DOHH2 (cell line): ENCODE measurements at regions not wholly inside any gene's neighbourhood (a gene's known extent, or its start where the extent isn't known, plus 50 kb on each side); places are given as distances from the start of the nearest gene placed in this dataset.

Source experiments
- EZH2phosphoT487 ChIP-seq: fragments of 200-600 bp; sonication (generic); IDR thresholded peaks from 2 replicates; pipeline ENCODE4 v1.6.1; 2017; ENCODE audit warnings: borderline replicate concordance, mild to moderate bottlenecking, antibody characterized with exemption, low read length, moderate library complexity, mixed read lengths
- TF ChIP-seq, protein P1 (sequence below): fragments of 200-600 bp; sonication (generic); IDR thresholded peaks from one replicate; pipeline ENCODE4 v1.5.1; 2014; ENCODE audit warnings: antibody characterized with exemption, mild to moderate bottlenecking, low read depth, low read length; ENCODE audit not compliant: poor library complexity, severe bottlenecking

DNA sequence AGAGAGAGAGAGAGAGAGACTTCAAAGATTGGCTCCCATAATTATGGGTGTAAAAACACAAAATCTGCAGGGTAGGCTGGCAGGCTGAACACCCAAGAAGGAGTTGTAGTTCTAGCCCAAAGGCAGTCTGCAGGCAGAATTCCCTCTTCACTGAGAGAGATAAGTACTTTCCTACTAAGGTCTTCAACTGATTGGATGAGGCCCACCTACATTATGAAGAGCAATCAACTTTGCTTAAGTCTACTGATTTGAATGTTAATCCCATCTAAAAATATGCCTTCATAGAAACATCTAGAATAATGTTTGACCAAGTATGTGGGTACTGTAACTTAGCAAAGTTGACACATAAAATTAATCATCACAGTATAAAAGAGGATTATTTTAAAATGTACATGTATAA, 949.7 kb downstream of the HACE1 start:
- TF ChIP-seq, protein P1, sequence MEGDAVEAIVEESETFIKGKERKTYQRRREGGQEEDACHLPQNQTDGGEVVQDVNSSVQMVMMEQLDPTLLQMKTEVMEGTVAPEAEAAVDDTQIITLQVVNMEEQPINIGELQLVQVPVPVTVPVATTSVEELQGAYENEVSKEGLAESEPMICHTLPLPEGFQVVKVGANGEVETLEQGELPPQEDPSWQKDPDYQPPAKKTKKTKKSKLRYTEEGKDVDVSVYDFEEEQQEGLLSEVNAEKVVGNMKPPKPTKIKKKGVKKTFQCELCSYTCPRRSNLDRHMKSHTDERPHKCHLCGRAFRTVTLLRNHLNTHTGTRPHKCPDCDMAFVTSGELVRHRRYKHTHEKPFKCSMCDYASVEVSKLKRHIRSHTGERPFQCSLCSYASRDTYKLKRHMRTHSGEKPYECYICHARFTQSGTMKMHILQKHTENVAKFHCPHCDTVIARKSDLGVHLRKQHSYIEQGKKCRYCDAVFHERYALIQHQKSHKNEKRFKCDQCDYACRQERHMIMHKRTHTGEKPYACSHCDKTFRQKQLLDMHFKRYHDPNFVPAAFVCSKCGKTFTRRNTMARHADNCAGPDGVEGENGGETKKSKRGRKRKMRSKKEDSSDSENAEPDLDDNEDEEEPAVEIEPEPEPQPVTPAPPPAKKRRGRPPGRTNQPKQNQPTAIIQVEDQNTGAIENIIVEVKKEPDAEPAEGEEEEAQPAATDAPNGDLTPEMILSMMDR: no peak
- TF ChIP-seq EZH2phosphoT487: no peak
